GM06990 (cell line): ENCODE measurements at regions not wholly inside any gene's neighbourhood (a gene's known extent, or its start where the extent isn't known, plus 50 kb on each side); places are given as distances from the start of the nearest gene placed in this dataset.

Experiments used
- DNase-seq: peaks from one replicate; pipeline ENCODE4 v3.0.0-alpha.2; 2011; ENCODE audit not compliant: insufficient read length; ENCODE audit errors: extremely low read depth
- H3K27me3 ChIP-seq: replicated peaks from 2 replicates; pipeline ENCODE4 v1.6.0; 2011; ENCODE audit warnings: low read length; ENCODE audit not compliant: control insufficient read depth, insufficient read depth
- H3K36me3 ChIP-seq: 2 replicates; pipeline ENCODE4 v1.5.1; 2011; ENCODE audit warnings: low read length; ENCODE audit not compliant: control insufficient read depth, insufficient read depth
- H3K4me3 ChIP-seq: replicated peaks from 2 replicates; pipeline ENCODE4 v1.5.1; 2011; ENCODE audit warnings: low read depth, mild to moderate bottlenecking, control low read depth, low read length
- TF ChIP-seq, protein P1 (sequence below): IDR thresholded peaks from 2 replicates; pipeline ENCODE4 v1.5.1; 2011; ENCODE audit warnings: low read length, control low read depth, mild to moderate bottlenecking, inconsistent platforms; ENCODE audit not compliant: insufficient read depth, poor library complexity, severe bottlenecking

DNA sequence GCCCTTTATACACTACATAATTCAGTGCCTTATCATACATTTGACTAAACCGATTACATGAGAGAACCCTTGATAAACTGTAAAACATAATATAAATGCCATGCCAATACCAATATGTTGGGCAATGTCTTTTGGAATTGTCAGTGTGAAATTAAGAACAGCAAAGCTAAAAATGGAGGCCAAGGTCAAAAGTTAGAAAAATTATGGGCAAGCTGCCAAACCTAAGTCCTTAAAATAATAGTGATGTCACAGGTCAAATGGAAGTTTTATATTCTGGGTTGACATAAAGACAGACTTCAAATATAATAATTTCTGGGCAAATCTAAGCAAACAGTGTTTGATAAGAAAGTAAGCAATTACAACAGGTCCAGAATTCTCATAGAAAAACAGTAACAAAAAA lies 696.7 kb downstream of the RNF144B start:
- H3K36me3 ChIP-seq: no peaks in the 10 kb centered on the region
- no peak overlapping the region for H3K4me3 ChIP-seq
- no peak for DNase-seq
- H3K27me3 ChIP-seq: no peaks in the 10 kb centered on the region
- TF ChIP-seq, protein P1, sequence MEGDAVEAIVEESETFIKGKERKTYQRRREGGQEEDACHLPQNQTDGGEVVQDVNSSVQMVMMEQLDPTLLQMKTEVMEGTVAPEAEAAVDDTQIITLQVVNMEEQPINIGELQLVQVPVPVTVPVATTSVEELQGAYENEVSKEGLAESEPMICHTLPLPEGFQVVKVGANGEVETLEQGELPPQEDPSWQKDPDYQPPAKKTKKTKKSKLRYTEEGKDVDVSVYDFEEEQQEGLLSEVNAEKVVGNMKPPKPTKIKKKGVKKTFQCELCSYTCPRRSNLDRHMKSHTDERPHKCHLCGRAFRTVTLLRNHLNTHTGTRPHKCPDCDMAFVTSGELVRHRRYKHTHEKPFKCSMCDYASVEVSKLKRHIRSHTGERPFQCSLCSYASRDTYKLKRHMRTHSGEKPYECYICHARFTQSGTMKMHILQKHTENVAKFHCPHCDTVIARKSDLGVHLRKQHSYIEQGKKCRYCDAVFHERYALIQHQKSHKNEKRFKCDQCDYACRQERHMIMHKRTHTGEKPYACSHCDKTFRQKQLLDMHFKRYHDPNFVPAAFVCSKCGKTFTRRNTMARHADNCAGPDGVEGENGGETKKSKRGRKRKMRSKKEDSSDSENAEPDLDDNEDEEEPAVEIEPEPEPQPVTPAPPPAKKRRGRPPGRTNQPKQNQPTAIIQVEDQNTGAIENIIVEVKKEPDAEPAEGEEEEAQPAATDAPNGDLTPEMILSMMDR: no peak

GRCh38 chr6:19086480-19086879 lies 699.3 kb downstream of the RNF144B start:
- H3K4me3 ChIP-seq: no peak overlapping the region
- no peaks in the 10 kb centered on the region for H3K27me3 ChIP-seq
- TF ChIP-seq, protein P1: no peak
- no peak for DNase-seq
- no peaks in the 10 kb centered on the region for H3K36me3 ChIP-seq

- Histone ChIP-seq H3K27me3 (no peaks in the 10 kb centered on the region), H3K4me3 (no peak overlapping the region), H3K36me3 (no peaks in the 10 kb centered on the region)
- TF ChIP-seq, protein P1: no peak
- no peak for DNase-seq
These were observed 700.1 kb downstream of the RNF144B start for GRCh38 chr6:19087296-19087695.

GRCh38 chr6:19087897-19088296 lies 700.7 kb downstream of the RNF144B start:
- H3K4me3 ChIP-seq: no peak overlapping the region
- H3K36me3 ChIP-seq: no peaks in the 10 kb centered on the region
- DNase-seq: no peak
- TF ChIP-seq, protein P1: no peak
- no peaks in the 10 kb centered on the region for H3K27me3 ChIP-seq

- Histone ChIP-seq H3K27me3 (no peaks in the 10 kb centered on the region), H3K36me3 (no peaks in the 10 kb centered on the region), H3K4me3 (no peak overlapping the region)
- no peak for DNase-seq
- TF ChIP-seq, protein P1: no peak
These were observed 713.6 kb downstream of the RNF144B start for GRCh38 chr6:19100752-19101151.

DNA sequence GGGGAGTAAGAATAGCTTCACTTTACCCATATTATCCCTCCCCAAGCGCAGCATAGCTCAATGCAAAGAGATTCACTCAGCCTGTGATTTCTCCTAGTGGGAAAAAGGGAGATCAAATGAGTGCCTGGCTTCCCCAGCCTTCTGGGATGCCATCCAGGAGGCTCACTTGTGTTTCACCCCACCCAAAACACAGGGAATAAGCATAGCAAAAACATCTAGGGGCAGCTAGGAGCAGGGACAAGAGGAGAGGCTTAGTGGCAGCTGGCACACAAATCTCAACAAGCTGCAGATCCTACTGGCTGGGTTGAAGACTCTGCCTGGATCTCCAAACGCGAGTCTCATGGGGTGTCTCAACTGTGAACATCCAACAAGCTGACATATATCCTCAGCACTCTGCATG lies 715.8 kb downstream of the RNF144B start:
- DNase-seq: no peak
- no peak overlapping the region for H3K4me3 ChIP-seq
- H3K36me3 ChIP-seq: no peaks in the 10 kb centered on the region
- H3K27me3 ChIP-seq: no peaks in the 10 kb centered on the region
- TF ChIP-seq, protein P1: no peak
